H1 (cell line): ENCODE measurements at regions not wholly inside any gene's neighbourhood (a gene's known extent, or its start where the extent isn't known, plus 50 kb on each side); places are given as distances from the start of the nearest gene placed in this dataset.

Experiments used
- JUN ChIP-seq: IDR thresholded peaks from 2 replicates; pipeline ENCODE4 v1.6.1; 2011; ENCODE audit warnings: low read depth, mild to moderate bottlenecking, improper control_type of control experiment, low read length

DNA sequence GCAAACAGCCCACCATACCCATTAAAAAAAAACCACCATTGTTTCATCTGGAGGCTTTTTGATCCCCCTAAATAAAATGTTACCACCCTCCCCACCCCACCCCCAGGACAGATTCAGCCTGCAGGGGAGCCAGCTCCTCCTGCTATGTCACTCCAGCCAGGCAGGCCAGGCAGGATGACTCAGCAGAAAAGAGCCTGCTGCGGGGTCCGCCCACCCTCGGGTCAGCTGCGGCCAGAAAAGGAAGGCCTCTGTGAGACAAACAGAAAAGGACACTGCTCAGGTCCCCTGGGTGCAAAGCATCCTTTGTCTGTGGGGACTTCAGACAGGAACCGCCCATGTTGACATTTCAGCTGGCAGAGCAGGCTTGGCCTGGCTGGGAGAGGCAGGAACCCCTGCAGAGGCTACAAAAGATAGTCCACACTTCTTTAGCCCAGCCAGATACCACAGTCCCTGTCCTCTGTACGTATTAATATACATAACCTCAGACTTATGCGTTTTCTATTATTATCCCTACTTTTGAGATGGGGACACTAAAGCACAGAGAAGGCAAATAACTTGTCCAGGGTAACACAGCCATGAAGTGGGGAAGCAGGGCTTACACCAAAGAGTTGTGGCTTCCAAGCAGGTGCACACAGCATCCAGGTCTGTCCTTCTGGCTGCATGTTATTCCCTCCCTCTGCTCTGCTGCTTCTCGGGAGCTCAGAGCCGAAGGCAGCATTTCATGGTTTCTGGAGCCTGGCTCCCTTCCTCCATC is 147.7 kb downstream of the CPEB2 start (continued):
- TF ChIP-seq JUN, result no peak
